Hematopoietic multipotent progenitor cell treated with erythropoietin and hydrocortisone succinate and interleukin-3 and kit ligand, for 17 days (in vitro differentiated cells): ENCODE measurements at regions not wholly inside any gene's neighbourhood (a gene's known extent, or its start where the extent isn't known, plus 50 kb on each side); places are given as distances from the start of the nearest gene placed in this dataset.

Source experiments
- DNase-seq: peaks from one replicate; pipeline ENCODE4 v3.0.0-alpha.2; 2015; ENCODE audit warnings: low spot score

GRCh38 chr5:125390326-125390725 lies 643.9 kb upstream of the ZNF608 start:
- DNase-seq: no peak

- DNase-seq: no peak
These were observed 646.9 kb upstream of the ZNF608 start for GRCh38 chr5:125393221-125393815.

- DNase-seq: no peak
These were observed 648.3 kb upstream of the ZNF608 start for GRCh38 chr5:125394661-125395280.

GRCh38 chr5:125396462-125396861 lies 650.0 kb upstream of the ZNF608 start:
- DNase-seq: no peak

GRCh38 chr5:125398466-125398865 lies 652.0 kb upstream of the ZNF608 start:
- no peak for DNase-seq

GRCh38 chr5:125399885-125400284 lies 653.4 kb upstream of the ZNF608 start:
- DNase-seq: no peak

- no peak for DNase-seq
These were observed 655.5 kb upstream of the ZNF608 start for GRCh38 chr5:125401724-125402622.

GRCh38 chr5:125402787-125403186 lies 656.3 kb upstream of the ZNF608 start:
- DNase-seq: no peak

- DNase-seq: no peak
These were observed 657.6 kb upstream of the ZNF608 start for GRCh38 chr5:125404056-125404455.

- DNase-seq: no peak
These were observed 662.2 kb upstream of the ZNF608 start for GRCh38 chr5:125408448-125409233.

GRCh38 chr5:125409234-125409860 lies 662.9 kb upstream of the ZNF608 start:
- no peak for DNase-seq

- DNase-seq: no peak
These were observed 663.6 kb upstream of the ZNF608 start for GRCh38 chr5:125409861-125410536.

- no peak for DNase-seq
These were observed 664.2 kb upstream of the ZNF608 start for GRCh38 chr5:125410537-125411070.

- DNase-seq: no peak
These were observed 664.8 kb upstream of the ZNF608 start for GRCh38 chr5:125411071-125411743.

GRCh38 chr5:125411744-125412560 lies 665.5 kb upstream of the ZNF608 start:
- DNase-seq: no peak

GRCh38 chr5:125412561-125413495 lies 666.4 kb upstream of the ZNF608 start:
- no peak for DNase-seq

GRCh38 chr5:125413496-125414274 lies 667.2 kb upstream of the ZNF608 start:
- DNase-seq: no peak

GRCh38 chr5:125415126-125415525 lies 668.7 kb upstream of the ZNF608 start:
- no peak for DNase-seq
